MM.1S (cell line): ENCODE measurements at regions not wholly inside any gene's neighbourhood (a gene's known extent, or its start where the extent isn't known, plus 50 kb on each side); places are given as distances from the start of the nearest gene placed in this dataset.

Source experiments
- DNase-seq: peaks from one replicate; pipeline ENCODE4 v3.0.0-alpha.2; 2015
- H2AFZ ChIP-seq: fragments of 300-600 bp; sonication (generic); 2 replicates; pipeline ENCODE4 v1.6.0; 2016; ENCODE audit warnings: antibody characterized with exemption, low read length
- H3F3A ChIP-seq: fragments of 300-600 bp; sonication (generic); 2 replicates; pipeline ENCODE4 v1.6.1; 2016; ENCODE audit warnings: mild to moderate bottlenecking, antibody characterized with exemption, low read length, moderate library complexity, mixed read lengths; ENCODE audit not compliant: insufficient read depth
- H3K27ac ChIP-seq: fragments of 300-600 bp; sonication (generic); 2 replicates; pipeline ENCODE4 v1.5.1; 2016; ENCODE audit warnings: mild to moderate bottlenecking, low read length
- H3K27me3 ChIP-seq: fragments of 300-600 bp; sonication (generic); replicated peaks from 2 replicates; pipeline ENCODE4 v1.6.0; 2016; ENCODE audit warnings: low read length; ENCODE audit not compliant: insufficient read depth
- H3K36me3 ChIP-seq: fragments of 300-600 bp; sonication (generic); replicated peaks from 2 replicates; pipeline ENCODE4 v1.6.1; 2016; ENCODE audit warnings: mild to moderate bottlenecking, low read length, mixed read lengths; ENCODE audit not compliant: insufficient read depth
- H3K4me1 ChIP-seq: fragments of 300-600 bp; sonication (generic); 2 replicates; pipeline ENCODE4 v1.6.1; 2016; ENCODE audit warnings: low read length, mixed read lengths
- H3K4me2 ChIP-seq: fragments of 300-600 bp; sonication (generic); 2 replicates; pipeline ENCODE4 v1.6.0; 2016; ENCODE audit warnings: low read depth, low read length
- H3K4me3 ChIP-seq: fragments of 300-600 bp; sonication (generic); 2 replicates; pipeline ENCODE4 v1.5.1; 2016; ENCODE audit warnings: low read length, mixed read lengths
- H3K79me2 ChIP-seq: fragments of 300-600 bp; sonication (generic); 2 replicates; pipeline ENCODE4 v1.6.1; 2016; ENCODE audit warnings: mixed run types, low read length, mixed read lengths
- H3K9ac ChIP-seq: fragments of 300-600 bp; sonication (generic); 2 replicates; pipeline ENCODE4 v1.6.1; 2016; ENCODE audit warnings: low read length, mixed read lengths
- H3K9me2 ChIP-seq: fragments of 300-600 bp; sonication (generic); replicated peaks from 2 replicates; pipeline ENCODE4 v1.6.1; 2016; ENCODE audit warnings: mild to moderate bottlenecking, low read length, mixed read lengths; ENCODE audit not compliant: insufficient read depth
- H3K9me3 ChIP-seq: fragments of 300-600 bp; sonication (generic); replicated peaks from 2 replicates; pipeline ENCODE4 v1.6.1; 2016; ENCODE audit warnings: mild to moderate bottlenecking, low read length, mixed read lengths; ENCODE audit not compliant: insufficient read depth
- H4K20me1 ChIP-seq: fragments of 300-600 bp; sonication (generic); 2 replicates; pipeline ENCODE4 v1.6.1; 2016; ENCODE audit warnings: mild to moderate bottlenecking, low read length, moderate library complexity, mixed read lengths; ENCODE audit not compliant: insufficient read depth
- EZH2 ChIP-seq: fragments of 300-600 bp; sonication (generic); optimal IDR thresholded peaks from 2 replicates; pipeline ENCODE3; 2017; ENCODE audit warnings: low read depth, mild to moderate bottlenecking, antibody characterized with exemption, low read length, mixed read lengths
- EZH2phosphoT487 ChIP-seq: fragments of 300-600 bp; sonication (generic); IDR thresholded peaks from 2 replicates; pipeline ENCODE4 v1.6.1; 2018; ENCODE audit warnings: antibody characterized with exemption, low read length
- TF ChIP-seq, protein P1 (sequence below): fragments of 300-600 bp; sonication (generic); IDR thresholded peaks from 2 replicates; pipeline ENCODE4 v1.5.1; 2016; ENCODE audit warnings: antibody characterized with exemption, low read length, mixed read lengths

DNA sequence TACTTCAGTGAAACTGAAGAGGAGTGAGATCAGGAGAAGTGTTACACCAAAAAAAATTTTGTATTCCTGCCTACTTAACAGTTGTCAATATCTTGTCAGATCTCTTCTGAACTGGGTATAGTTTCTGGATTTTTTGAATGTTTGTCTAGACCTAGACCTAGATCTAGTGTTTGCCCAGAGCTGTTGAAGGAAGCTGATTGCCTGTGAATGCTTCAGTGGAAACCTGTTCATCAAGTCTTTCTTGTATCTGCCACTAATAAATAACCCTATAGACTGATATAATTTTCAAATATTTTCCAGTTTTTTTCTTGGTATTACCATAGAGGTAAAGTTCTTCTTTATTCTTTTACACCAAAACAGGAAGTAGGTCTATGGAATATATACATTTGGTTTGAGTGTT is 781.5 kb upstream of the FBXO33 start:
- DNase-seq, result no peak

DNA sequence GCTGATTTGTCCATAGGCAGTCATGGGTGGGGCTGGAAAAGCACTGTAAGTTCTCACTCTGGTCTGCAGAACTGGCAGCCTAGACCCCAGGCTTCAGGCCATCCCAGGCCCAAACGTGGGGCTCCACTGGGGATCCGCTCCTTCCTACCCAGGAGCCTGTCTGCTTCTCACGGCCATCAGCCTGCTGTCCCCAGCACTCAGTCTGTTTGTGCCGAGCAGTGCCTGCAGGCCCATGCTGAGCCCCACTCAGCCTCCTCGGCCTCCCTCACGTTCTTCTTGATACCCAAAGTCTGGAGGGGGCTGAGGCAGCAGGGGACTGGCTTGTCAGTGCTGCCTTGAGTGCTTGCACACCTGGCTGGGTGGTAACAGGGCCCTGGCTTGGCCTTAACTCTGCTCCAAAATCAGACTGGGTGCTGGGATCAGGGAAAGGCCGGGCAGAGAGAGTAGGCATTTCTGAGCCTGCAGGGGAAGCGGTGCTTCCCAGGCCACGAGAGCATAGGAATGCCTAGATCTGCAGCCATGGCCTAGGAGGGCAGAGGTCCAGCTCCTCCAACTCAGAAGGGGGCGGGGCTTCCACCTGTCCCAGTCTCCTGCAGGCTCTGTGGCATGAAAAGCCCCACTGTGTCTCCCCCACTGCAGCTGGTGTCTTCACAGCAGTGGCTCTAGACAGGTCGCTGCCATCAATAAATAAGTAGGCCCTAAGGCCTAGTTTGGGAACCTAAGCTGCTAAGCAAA is 772.4 kb upstream of the FBXO33 start:
- no peak overlapping the region for H3K27ac ChIP-seq
- H3K27me3 ChIP-seq, result no peaks in the 10 kb centered on the region
- no peaks in the 10 kb centered on the region for H3K9me2 ChIP-seq
- no peaks in the 10 kb centered on the region for H3K36me3 ChIP-seq
- H3K4me3 ChIP-seq, result no peak overlapping the region
- H2AFZ ChIP-seq, result no peak overlapping the region
- no peak overlapping the region for H3K9ac ChIP-seq
- H3K9me3 ChIP-seq, result no peaks in the 10 kb centered on the region
- DNase-seq, result no peak
- no peaks in the 10 kb centered on the region for H3K4me1 ChIP-seq
- no peak overlapping the region for H3K4me2 ChIP-seq
- no peak for TF ChIP-seq EZH2
- TF ChIP-seq, protein P1, sequence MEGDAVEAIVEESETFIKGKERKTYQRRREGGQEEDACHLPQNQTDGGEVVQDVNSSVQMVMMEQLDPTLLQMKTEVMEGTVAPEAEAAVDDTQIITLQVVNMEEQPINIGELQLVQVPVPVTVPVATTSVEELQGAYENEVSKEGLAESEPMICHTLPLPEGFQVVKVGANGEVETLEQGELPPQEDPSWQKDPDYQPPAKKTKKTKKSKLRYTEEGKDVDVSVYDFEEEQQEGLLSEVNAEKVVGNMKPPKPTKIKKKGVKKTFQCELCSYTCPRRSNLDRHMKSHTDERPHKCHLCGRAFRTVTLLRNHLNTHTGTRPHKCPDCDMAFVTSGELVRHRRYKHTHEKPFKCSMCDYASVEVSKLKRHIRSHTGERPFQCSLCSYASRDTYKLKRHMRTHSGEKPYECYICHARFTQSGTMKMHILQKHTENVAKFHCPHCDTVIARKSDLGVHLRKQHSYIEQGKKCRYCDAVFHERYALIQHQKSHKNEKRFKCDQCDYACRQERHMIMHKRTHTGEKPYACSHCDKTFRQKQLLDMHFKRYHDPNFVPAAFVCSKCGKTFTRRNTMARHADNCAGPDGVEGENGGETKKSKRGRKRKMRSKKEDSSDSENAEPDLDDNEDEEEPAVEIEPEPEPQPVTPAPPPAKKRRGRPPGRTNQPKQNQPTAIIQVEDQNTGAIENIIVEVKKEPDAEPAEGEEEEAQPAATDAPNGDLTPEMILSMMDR, result no peak
- no peak for TF ChIP-seq EZH2phosphoT487
- no peaks in the 10 kb centered on the region for H3K79me2 ChIP-seq
- no peaks in the 10 kb centered on the region for H4K20me1 ChIP-seq
- no peaks in the 10 kb centered on the region for H3F3A ChIP-seq

More for the DNA sequence above, 781.5 kb upstream of the FBXO33 start:
- Histone ChIP-seq H3K4me1 (no peaks in the 10 kb centered on the region), H3K79me2 (no peaks in the 10 kb centered on the region), H3K9ac (no peak overlapping the region), H3K36me3 (no peaks in the 10 kb centered on the region), H2AFZ (no peak overlapping the region), H3K9me3 (no peaks in the 10 kb centered on the region), H3K27ac (no peak overlapping the region), H3K9me2 (no peaks in the 10 kb centered on the region), H3F3A (no peaks in the 10 kb centered on the region), H3K4me2 (no peak overlapping the region), H3K4me3 (no peak overlapping the region), H4K20me1 (no peaks in the 10 kb centered on the region), H3K27me3 (no peaks in the 10 kb centered on the region)
- no peak for TF ChIP-seq EZH2
- TF ChIP-seq EZH2phosphoT487, result no peak
- TF ChIP-seq, protein P1, result no peak

- no peak overlapping the region for H3K4me2 ChIP-seq
- H3K9ac ChIP-seq, result no peak overlapping the region
- no peaks in the 10 kb centered on the region for H3F3A ChIP-seq
- H3K36me3 ChIP-seq, result no peaks in the 10 kb centered on the region
- H3K4me1 ChIP-seq, result no peaks in the 10 kb centered on the region
- no peak for DNase-seq
- no peaks in the 10 kb centered on the region for H3K27me3 ChIP-seq
- TF ChIP-seq EZH2phosphoT487 (no peak), EZH2 (no peak)
- TF ChIP-seq, protein P1, result no peak
- no peak overlapping the region for H3K27ac ChIP-seq
- H2AFZ ChIP-seq, result no peak overlapping the region
- no peaks in the 10 kb centered on the region for H3K79me2 ChIP-seq
- no peaks in the 10 kb centered on the region for H4K20me1 ChIP-seq
- H3K4me3 ChIP-seq, result no peak overlapping the region
- H3K9me3 ChIP-seq, result no peaks in the 10 kb centered on the region
- H3K9me2 ChIP-seq, result no peaks in the 10 kb centered on the region
Measured at GRCh38 chr14:40199101-40199500, 766.9 kb upstream of the FBXO33 start.
